Sigmoid colon (tissue), 4 donors: ENCODE measurements at regions not wholly inside any gene's neighbourhood (a gene's known extent, or its start where the extent isn't known, plus 50 kb on each side); places are given as distances from the start of the nearest gene placed in this dataset.

Experiments
- EP300 ChIP-seq, 4 donors: sonication (generic); formaldehyde crosslinking; IDR thresholded peaks; one replicate each; pipeline ENCODE4 v1.6.1; 2017; ENCODE audit warnings: antibody characterized with exemption in 4 of 4
- POLR2A ChIP-seq, 2 donors: fragments of 450-650 bp; IDR thresholded peaks; one replicate each; pipeline ENCODE4 v1.6.1; 2016; ENCODE audit warnings: antibody characterized with exemption in 2 of 2, mild to moderate bottlenecking in 2 of 2, moderate library complexity in 2 of 2
- TF ChIP-seq, protein P1 (sequence below), 4 experiments: fragments of 450-650 bp in 3 of 4; fragments of 200-600 bp in 1 of 4; IDR thresholded peaks; one replicate each; pipeline ENCODE4 v1.5.1; 2016 to 2019; ENCODE audit warnings: antibody characterized with exemption in 4 of 4, mild to moderate bottlenecking in 3 of 4, moderate library complexity in 2 of 4

DNA sequence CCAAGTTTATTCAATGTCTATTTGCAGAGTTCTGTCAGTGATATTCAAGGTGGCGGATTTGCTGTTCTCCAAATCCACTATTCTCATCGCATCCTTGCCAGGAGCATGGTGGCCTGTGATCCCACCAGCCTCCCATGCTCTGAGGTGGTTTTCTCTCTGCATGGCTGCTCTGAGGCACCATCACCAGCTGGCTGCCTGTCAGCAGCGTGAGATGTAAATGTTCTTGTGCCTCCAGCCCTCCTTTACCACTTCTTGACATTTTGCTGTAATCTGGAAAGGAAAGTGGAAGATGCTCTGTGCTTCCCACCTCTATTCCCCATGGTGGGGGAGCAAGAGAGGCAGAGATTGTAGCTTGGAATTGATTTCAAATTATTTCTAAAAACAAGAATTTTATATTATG, 293.6 kb upstream of the SLC24A2 start:
- no peak for TF ChIP-seq EP300 (IDR thresholded peaks at IDR 0.05)
- TF ChIP-seq, protein P1, sequence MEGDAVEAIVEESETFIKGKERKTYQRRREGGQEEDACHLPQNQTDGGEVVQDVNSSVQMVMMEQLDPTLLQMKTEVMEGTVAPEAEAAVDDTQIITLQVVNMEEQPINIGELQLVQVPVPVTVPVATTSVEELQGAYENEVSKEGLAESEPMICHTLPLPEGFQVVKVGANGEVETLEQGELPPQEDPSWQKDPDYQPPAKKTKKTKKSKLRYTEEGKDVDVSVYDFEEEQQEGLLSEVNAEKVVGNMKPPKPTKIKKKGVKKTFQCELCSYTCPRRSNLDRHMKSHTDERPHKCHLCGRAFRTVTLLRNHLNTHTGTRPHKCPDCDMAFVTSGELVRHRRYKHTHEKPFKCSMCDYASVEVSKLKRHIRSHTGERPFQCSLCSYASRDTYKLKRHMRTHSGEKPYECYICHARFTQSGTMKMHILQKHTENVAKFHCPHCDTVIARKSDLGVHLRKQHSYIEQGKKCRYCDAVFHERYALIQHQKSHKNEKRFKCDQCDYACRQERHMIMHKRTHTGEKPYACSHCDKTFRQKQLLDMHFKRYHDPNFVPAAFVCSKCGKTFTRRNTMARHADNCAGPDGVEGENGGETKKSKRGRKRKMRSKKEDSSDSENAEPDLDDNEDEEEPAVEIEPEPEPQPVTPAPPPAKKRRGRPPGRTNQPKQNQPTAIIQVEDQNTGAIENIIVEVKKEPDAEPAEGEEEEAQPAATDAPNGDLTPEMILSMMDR (IDR thresholded peaks at IDR 0.05) = no peak
- no peak for TF ChIP-seq POLR2A (IDR thresholded peaks at IDR 0.05)
